OCI-LY3 (cell line): ENCODE measurements at regions not wholly inside any gene's neighbourhood (a gene's known extent, or its start where the extent isn't known, plus 50 kb on each side); places are given as distances from the start of the nearest gene placed in this dataset.

ENCODE experiments used
- EZH2phosphoT487 ChIP-seq: fragments of 200-600 bp; shearing (Covaris generic); IDR thresholded peaks from 2 replicates; pipeline ENCODE4 v1.6.1; 2018; ENCODE audit warnings: antibody characterized with exemption, mixed run types, low read depth
- TF ChIP-seq, protein P1 (sequence below): fragments of 200-600, 300-600 bp; sonication (generic); IDR thresholded peaks from 2 replicates; pipeline ENCODE4 v1.5.1; 2014; ENCODE audit warnings: antibody characterized with exemption, low read length, low read depth

- TF ChIP-seq, protein P1, sequence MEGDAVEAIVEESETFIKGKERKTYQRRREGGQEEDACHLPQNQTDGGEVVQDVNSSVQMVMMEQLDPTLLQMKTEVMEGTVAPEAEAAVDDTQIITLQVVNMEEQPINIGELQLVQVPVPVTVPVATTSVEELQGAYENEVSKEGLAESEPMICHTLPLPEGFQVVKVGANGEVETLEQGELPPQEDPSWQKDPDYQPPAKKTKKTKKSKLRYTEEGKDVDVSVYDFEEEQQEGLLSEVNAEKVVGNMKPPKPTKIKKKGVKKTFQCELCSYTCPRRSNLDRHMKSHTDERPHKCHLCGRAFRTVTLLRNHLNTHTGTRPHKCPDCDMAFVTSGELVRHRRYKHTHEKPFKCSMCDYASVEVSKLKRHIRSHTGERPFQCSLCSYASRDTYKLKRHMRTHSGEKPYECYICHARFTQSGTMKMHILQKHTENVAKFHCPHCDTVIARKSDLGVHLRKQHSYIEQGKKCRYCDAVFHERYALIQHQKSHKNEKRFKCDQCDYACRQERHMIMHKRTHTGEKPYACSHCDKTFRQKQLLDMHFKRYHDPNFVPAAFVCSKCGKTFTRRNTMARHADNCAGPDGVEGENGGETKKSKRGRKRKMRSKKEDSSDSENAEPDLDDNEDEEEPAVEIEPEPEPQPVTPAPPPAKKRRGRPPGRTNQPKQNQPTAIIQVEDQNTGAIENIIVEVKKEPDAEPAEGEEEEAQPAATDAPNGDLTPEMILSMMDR = no peak
- TF ChIP-seq EZH2phosphoT487 = no peak
Observed at GRCh38 chr5:136811086-136811485, 445.7 kb upstream of the TRPC7 start.
